HG02798 (cell line): ENCODE measurements at regions not wholly inside any gene's neighbourhood (a gene's known extent, or its start where the extent isn't known, plus 50 kb on each side); places are given as distances from the start of the nearest gene placed in this dataset.

Source experiments
- ATAC-seq: cut with Tn5 transposase; IDR thresholded peaks from one replicate; pipeline ENCODE4 v1.9.1; 2021; ENCODE audit warnings: mild to moderate bottlenecking; ENCODE audit not compliant: unreplicated experiment, poor library complexity

GRCh38 chr2:48098539-48098938, 192.2 kb upstream of the FBXO11 start:
- peak; percentile 37 for ATAC-seq

GRCh38 chr2:48104418-48104817, 198.1 kb upstream of the FBXO11 start:
- ATAC-seq = no peak

GRCh38 chr2:48105848-48106247, 199.6 kb upstream of the FBXO11 start:
- ATAC-seq = no peak

GRCh38 chr2:48107326-48107925, 201.1 kb upstream of the FBXO11 start:
- no peak for ATAC-seq

- ATAC-seq = no peak
These were observed 202.2 kb upstream of the FBXO11 start for GRCh38 chr2:48108455-48108854.

- no peak for ATAC-seq
These were observed 203.3 kb upstream of the FBXO11 start for GRCh38 chr2:48109491-48110204.

- no peak for ATAC-seq
These were observed 204.0 kb upstream of the FOXN2 start for GRCh38 chr2:48110492-48110891.

- ATAC-seq = no peak
These were observed 201.4 kb upstream of the FOXN2 start for GRCh38 chr2:48112911-48113680.

GRCh38 chr2:48113767-48114166, 200.7 kb upstream of the FOXN2 start:
- ATAC-seq = no peak

GRCh38 chr2:48114256-48114655, 200.2 kb upstream of the FOXN2 start:
- ATAC-seq = peak; percentile 53

- no peak for ATAC-seq
These were observed 198.0 kb upstream of the FOXN2 start for GRCh38 chr2:48116497-48116896.

GRCh38 chr2:48118895-48119294, 195.6 kb upstream of the FOXN2 start:
- ATAC-seq = no peak

- no peak for ATAC-seq
These were observed 194.4 kb upstream of the FOXN2 start for GRCh38 chr2:48120112-48120511.

- no peak for ATAC-seq
These were observed 193.7 kb upstream of the FOXN2 start for GRCh38 chr2:48120759-48121242.

GRCh38 chr2:48122166-48122565, 192.3 kb upstream of the FOXN2 start:
- no peak for ATAC-seq

- ATAC-seq = no peak
These were observed 189.9 kb upstream of the FOXN2 start for GRCh38 chr2:48124592-48124991.

- no peak for ATAC-seq
These were observed 188.3 kb upstream of the FOXN2 start for GRCh38 chr2:48126162-48126561.

GRCh38 chr2:48127612-48128191, 186.8 kb upstream of the FOXN2 start:
- ATAC-seq = no peak

GRCh38 chr2:48129293-48129950, 185.1 kb upstream of the FOXN2 start:
- ATAC-seq = no peak

- ATAC-seq = no peak
These were observed 182.8 kb upstream of the FOXN2 start for GRCh38 chr2:48131539-48132270.
